SK-N-MC (cell line): ENCODE measurements at regions not wholly inside any gene's neighbourhood (a gene's known extent, or its start where the extent isn't known, plus 50 kb on each side); places are given as distances from the start of the nearest gene placed in this dataset.

Experiments
- EZH2 ChIP-seq: fragments of 200-600 bp; sonication (generic); IDR thresholded peaks from one replicate; pipeline ENCODE4 v1.6.1; 2017; ENCODE audit warnings: antibody characterized with exemption
- FOXP2 ChIP-seq: optimal IDR thresholded peaks from 2 replicates; pipeline ENCODE3; 2011; ENCODE audit warnings: mild to moderate bottlenecking, moderate library complexity; ENCODE audit not compliant: insufficient read depth; ENCODE audit errors: extremely low read length, control extremely low read depth
- POLR2AphosphoS5 ChIP-seq: IDR thresholded peaks from 2 replicates; pipeline ENCODE4 v1.6.1; 2012; ENCODE audit warnings: mild to moderate bottlenecking, low read depth, low read length, borderline replicate concordance

GRCh38 chr5:60271517-60271916, 378.0 kb upstream of the PDE4D start:
- TF ChIP-seq EZH2, result no peak
- no peak for TF ChIP-seq POLR2AphosphoS5
- no peak for TF ChIP-seq FOXP2
